Amniotic stem cell (primary cell): ENCODE measurements at regions not wholly inside any gene's neighbourhood (a gene's known extent, or its start where the extent isn't known, plus 50 kb on each side); places are given as distances from the start of the nearest gene placed in this dataset.
"Not testable (repeated sequence)": the region's sequence is repeated elsewhere in the genome, so short reads cannot be mapped to it uniquely, and the experiment has no call there.

Experiments used
- DNase-seq: peaks from one replicate; lab custom pipeline; 2025; lab: John Stamatoyannopoulos, UW

GRCh38 chr18:67007999-67008398 lies 404.1 kb upstream of the CDH19 start:
- no peak for DNase-seq

- DNase-seq = no peak
Observed at GRCh38 chr18:67007085-67007484, 403.2 kb upstream of the CDH19 start.

- no peak for DNase-seq
Observed at GRCh38 chr18:67001052-67001451, 397.2 kb upstream of the CDH19 start.

GRCh38 chr18:66999003-66999402 lies 395.1 kb upstream of the CDH19 start:
- DNase-seq = no peak

GRCh38 chr18:66995270-66995669 lies 391.4 kb upstream of the CDH19 start:
- DNase-seq = no peak

GRCh38 chr18:66994790-66995189 lies 390.9 kb upstream of the CDH19 start:
- DNase-seq = no peak

GRCh38 chr18:66993492-66993891 lies 389.6 kb upstream of the CDH19 start:
- no peak for DNase-seq

- no peak for DNase-seq
Observed at GRCh38 chr18:66990909-66991308, 387.0 kb upstream of the CDH19 start.

- no peak for DNase-seq
Observed at GRCh38 chr18:66979009-66979408, 375.1 kb upstream of the CDH19 start.

GRCh38 chr18:66972681-66973080 lies 368.8 kb upstream of the CDH19 start:
- no peak for DNase-seq

GRCh38 chr18:66971960-66972359 lies 368.1 kb upstream of the CDH19 start:
- DNase-seq = no peak

GRCh38 chr18:66966171-66966570 lies 362.3 kb upstream of the CDH19 start:
- no peak for DNase-seq

GRCh38 chr18:66958309-66958708 lies 354.4 kb upstream of the CDH19 start:
- DNase-seq = no peak

GRCh38 chr18:66951750-66952149 lies 347.9 kb upstream of the CDH19 start:
- DNase-seq = no peak

GRCh38 chr18:66949419-66949818 lies 345.5 kb upstream of the CDH19 start:
- no peak for DNase-seq

- DNase-seq = no peak
Observed at GRCh38 chr18:66937546-66937945, 333.7 kb upstream of the CDH19 start.

- no peak for DNase-seq
Observed at GRCh38 chr18:66931010-66931409, 327.1 kb upstream of the CDH19 start.

- DNase-seq = no peak
Observed at GRCh38 chr18:66916834-66917233, 312.9 kb upstream of the CDH19 start.

- no peak for DNase-seq
Observed at GRCh38 chr18:66900837-66901236, 296.9 kb upstream of the CDH19 start.

- no peak for DNase-seq
Observed at GRCh38 chr18:66895631-66896030, 291.7 kb upstream of the CDH19 start.

- no peak for DNase-seq
Observed at GRCh38 chr18:66894851-66895250, 291.0 kb upstream of the CDH19 start.

- DNase-seq = not testable (repeated sequence)
Observed at GRCh38 chr18:66892388-66892787, 288.5 kb upstream of the CDH19 start.

- no peak for DNase-seq
Observed at GRCh38 chr18:66874812-66875474, 271.1 kb upstream of the CDH19 start.

- DNase-seq = no peak
Observed at GRCh38 chr18:66874375-66874774, 270.5 kb upstream of the CDH19 start.

GRCh38 chr18:66873899-66874298 lies 270.0 kb upstream of the CDH19 start:
- DNase-seq = no peak
